ENCODE measurements at regions not wholly inside any gene's neighbourhood (a gene's known extent, or its start where the extent isn't known, plus 50 kb on each side); places are given as distances from the start of the nearest gene placed in this dataset.
A peak's percentile ranks its signal among the peaks of the same experiment; 100 is the strongest.

DNA sequence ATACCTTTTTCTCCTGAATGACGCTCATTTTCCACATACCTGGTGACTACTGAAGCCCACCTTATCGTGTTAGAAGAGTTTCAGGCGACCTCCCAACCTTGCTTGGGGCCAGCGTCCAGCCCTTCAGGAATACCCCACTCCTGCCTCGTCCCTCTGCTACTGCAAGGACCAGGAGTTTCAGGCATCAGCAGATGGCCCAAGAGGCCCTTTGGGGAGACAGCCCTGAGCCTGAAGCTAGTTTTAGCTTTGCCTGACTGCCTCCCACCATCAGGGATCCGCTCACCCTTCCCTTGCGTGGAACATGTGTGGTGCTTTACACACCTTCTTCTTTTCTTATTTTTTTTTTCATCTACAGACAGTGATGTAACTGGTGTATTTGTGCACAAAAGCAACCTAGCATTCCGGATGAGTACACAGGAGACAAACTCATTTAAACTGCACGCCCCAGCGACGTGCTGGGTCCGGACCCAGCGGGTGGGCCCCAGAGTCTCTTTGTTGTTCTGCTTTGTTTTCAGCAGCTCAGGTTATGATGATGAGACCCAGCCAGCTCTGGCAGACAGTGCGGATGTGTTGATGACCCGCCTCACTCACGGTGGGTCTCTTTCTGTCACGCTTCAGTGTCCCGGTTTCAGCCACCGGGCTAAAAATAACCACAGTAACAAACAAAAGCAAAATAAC is 242.4 kb downstream of the C16orf95 start:
- Mint-ChIP-seq H3K4me1 (no peaks in the 10 kb centered on the region), H3K27ac (no peak overlapping the region), H3K9me3 (peaks cover 0 to 6% (median 4%) of the 10 kb centered on the region in 6 donors), H3K36me3 (no peaks in the 10 kb centered on the region), H3K4me3 (no peak overlapping the region), H3K27me3 (ENCODE audit: low read depth in 3 of 3) (peaks cover 2 to 5% (median 3%) of the 10 kb centered on the region in 3 donors)
- DNase-seq = no peak

DNA sequence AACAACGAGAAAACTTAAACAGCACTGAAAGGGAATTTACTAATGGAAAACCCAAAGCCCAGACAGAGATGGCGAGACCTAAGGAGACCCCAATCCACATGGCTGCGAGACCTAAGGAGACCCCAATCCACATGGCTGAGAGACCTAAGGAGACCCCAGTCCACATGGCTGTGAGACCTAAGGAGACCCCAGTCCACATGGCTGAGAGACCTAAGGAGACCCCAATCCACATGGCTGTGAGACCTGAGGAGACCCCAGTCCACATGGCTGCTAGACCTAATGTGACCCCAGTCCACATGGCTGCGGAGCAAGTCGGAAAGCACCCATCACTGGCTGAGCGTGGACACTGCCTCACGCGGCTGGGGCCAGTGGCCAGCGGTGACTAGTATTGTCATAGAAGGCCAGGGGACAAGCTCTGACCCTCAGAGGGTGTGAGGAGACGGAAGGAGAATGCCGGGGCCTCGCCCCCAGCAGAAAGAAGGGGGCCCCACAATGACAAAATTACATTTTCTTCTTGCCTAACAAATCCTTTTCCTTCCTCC is 241.8 kb downstream of the C16orf95 start:
- Mint-ChIP-seq H3K27me3 (ENCODE audit: low read depth in 3 of 3) (peaks cover 2 to 5% (median 3%) of the 10 kb centered on the region in 3 donors), H3K9me3 (peaks cover 0 to 9% (median 7%) of the 10 kb centered on the region in 6 donors), H3K36me3 (no peaks in the 10 kb centered on the region), H3K4me3 (no peak overlapping the region), H3K27ac (no peak overlapping the region), H3K4me1 (no peaks in the 10 kb centered on the region)
- no peak for DNase-seq

GRCh38 chr16:87076331-87076949 is 240.8 kb downstream of the C16orf95 start:
- Mint-ChIP-seq H3K27ac (no peak overlapping the region), H3K36me3 (peaks cover 0 to 8% (median 4%) of the 10 kb centered on the region in 3 donors), H3K9me3 (peaks cover 10 to 19% (median 17%) of the 10 kb centered on the region in 6 donors), H3K4me3 (no peak overlapping the region), H3K4me1 (no peaks in the 10 kb centered on the region), H3K27me3 (ENCODE audit: low read depth in 3 of 3) (peaks cover 2 to 13% (median 4%) of the 10 kb centered on the region in 3 donors)
- DNase-seq = no peak

- DNase-seq = peak in 2 of 3 donors; percentile 2 to 17
- Mint-ChIP-seq H3K9me3 (peaks cover 16 to 25% (median 21%) of the 10 kb centered on the region in 6 donors), H3K4me1 (no peaks in the 10 kb centered on the region), H3K27me3 (ENCODE audit: low read depth in 3 of 3) (peaks cover 1 to 15% (median 6%) of the 10 kb centered on the region in 3 donors), H3K27ac (no peak overlapping the region), H3K4me3 (no peak overlapping the region), H3K36me3 (peaks cover 0 to 11% (median 4%) of the 10 kb centered on the region in 3 donors)
These were observed 240.0 kb downstream of the C16orf95 start for GRCh38 chr16:87076950-87077749.

DNA sequence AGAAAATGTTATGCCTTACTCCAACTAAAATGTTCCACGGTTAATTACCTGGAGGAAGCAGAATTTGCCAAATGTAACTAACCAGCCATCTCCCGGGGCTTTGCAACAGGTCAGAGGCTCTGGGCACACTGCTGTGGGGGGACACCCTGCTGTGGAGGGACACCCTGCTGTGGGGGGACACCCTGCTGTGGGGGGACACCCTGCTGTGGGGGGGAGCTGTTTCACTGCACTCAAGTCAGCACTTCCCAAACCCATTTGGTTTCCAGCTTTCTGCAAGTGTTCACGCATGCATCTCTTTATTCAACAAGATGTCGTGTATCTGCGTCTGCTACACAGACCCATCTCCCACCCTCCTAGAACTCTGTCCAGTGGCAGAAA is 239.5 kb downstream of the C16orf95 start:
- Mint-ChIP-seq H3K27me3 (ENCODE audit: low read depth in 3 of 3) (peaks cover 0 to 15% (median 6%) of the 10 kb centered on the region in 3 donors), H3K36me3 (peaks cover 0 to 11% (median 4%) of the 10 kb centered on the region in 3 donors), H3K4me1 (no peaks in the 10 kb centered on the region), H3K9me3 (peaks cover 17 to 25% (median 22%) of the 10 kb centered on the region in 6 donors), H3K4me3 (no peak overlapping the region), H3K27ac (no peak overlapping the region)
- DNase-seq = no peak

DNA sequence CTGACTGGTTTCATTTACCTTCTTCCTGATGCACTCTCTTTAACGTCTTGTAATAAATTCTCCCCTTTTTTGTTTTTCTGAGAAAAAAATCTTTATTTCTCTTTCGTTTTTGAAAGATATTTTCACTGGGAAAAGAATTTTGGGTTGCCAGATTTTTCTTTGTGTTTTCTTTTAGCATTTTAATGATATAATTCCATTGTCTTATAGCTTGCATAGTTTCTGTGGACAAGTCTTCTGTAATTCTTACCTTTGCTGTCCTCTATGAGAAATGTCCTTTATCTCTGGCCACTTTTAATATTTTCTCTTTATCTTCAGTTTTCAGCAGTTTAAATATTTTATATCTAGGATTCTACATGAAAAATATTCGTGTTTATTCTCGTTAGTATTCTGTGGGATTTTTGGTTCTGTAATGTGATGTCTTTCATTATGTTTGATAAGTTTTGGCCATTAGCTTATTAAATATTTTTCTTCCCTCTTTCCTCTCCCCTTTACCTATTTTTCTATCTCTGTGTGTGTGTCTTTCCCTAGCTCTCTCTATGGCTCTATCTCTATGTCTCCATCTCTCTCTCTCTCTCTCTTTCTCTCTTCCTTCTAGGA is 236.5 kb downstream of the C16orf95 start:
- H3K27ac Mint-ChIP-seq = no peak overlapping the region
- no peak for DNase-seq
- peaks cover 0 to 11% (median 4%) of the 10 kb centered on the region in 3 donors for H3K36me3 Mint-ChIP-seq
- peaks cover 0 to 19% (median 8%) of the 10 kb centered on the region in 3 donors for H3K27me3 Mint-ChIP-seq (ENCODE audit: low read depth in 3 of 3)
- peaks cover 17 to 29% (median 23%) of the 10 kb centered on the region in 6 donors for H3K9me3 Mint-ChIP-seq
- no peak overlapping the region for H3K4me3 Mint-ChIP-seq
- H3K4me1 Mint-ChIP-seq = no peaks in the 10 kb centered on the region

DNA sequence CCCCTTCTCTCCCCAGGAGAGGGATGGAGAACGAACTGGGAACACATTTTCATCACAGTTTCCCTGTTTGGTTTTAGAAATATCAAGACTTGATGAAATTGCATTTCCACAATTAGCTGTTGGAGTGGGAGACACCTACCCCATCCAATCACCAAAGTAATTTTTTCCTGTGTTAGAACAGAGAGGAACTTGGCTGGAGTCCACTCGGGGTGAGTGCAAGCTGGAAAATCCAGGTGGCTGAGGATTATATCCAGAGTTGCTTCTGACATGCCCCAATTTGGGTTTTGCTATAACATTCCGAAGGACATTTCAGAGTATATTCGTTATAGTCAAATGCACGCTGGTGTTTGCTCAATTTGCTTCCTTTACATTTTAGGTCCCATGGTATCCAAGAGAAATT is 231.8 kb downstream of the C16orf95 start:
- Mint-ChIP-seq H3K4me1 (no peaks in the 10 kb centered on the region), H3K9me3 (peaks cover 12 to 21% (median 17%) of the 10 kb centered on the region in 6 donors), H3K4me3 (no peak overlapping the region), H3K27ac (no peak overlapping the region), H3K27me3 (ENCODE audit: low read depth in 3 of 3) (peaks cover 3 to 16% (median 5%) of the 10 kb centered on the region in 3 donors), H3K36me3 (peaks cover 0 to 11% (median 4%) of the 10 kb centered on the region in 3 donors)
- DNase-seq = no peak

DNA sequence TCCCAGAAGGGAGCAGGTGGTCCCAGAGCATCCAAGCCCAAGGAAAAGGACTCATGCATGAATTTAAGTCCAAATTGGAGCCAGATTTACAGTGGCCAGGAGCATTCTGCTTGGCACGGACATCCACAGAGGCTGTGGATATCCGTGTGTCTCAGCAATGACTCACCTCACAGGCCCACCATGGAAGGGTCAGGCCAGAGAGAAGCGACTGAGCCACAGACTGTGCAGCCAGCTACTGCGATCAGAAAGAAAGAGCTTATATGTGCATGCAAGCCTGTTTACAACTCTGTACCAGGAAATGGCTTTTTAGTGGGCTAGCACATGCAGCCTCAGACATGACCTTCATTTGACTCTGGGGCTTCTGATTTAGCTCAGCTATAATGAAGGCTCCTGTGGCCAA is 231.0 kb downstream of the C16orf95 start:
- Mint-ChIP-seq H3K4me1 (no peaks in the 10 kb centered on the region), H3K9me3 (peaks cover 6 to 14% (median 10%) of the 10 kb centered on the region in 6 donors), H3K36me3 (peaks cover 0 to 5% (median 0%) of the 10 kb centered on the region in 3 donors), H3K4me3 (no peak overlapping the region), H3K27me3 (ENCODE audit: low read depth in 3 of 3) (peaks cover 3 to 9% (median 3%) of the 10 kb centered on the region in 3 donors), H3K27ac (no peak overlapping the region)
- DNase-seq = no peak

- Mint-ChIP-seq H3K9me3 (peaks cover 3 to 10% (median 6%) of the 10 kb centered on the region in 6 donors), H3K4me3 (no peak overlapping the region), H3K36me3 (peaks cover 0 to 2% (median 0%) of the 10 kb centered on the region in 3 donors), H3K4me1 (no peaks in the 10 kb centered on the region), H3K27me3 (ENCODE audit: low read depth in 3 of 3) (peaks cover 3 to 10% (median 3%) of the 10 kb centered on the region in 3 donors), H3K27ac (no peak overlapping the region)
- DNase-seq = no peak
These were observed 230.6 kb downstream of the C16orf95 start for GRCh38 chr16:87086575-87086974.

DNA sequence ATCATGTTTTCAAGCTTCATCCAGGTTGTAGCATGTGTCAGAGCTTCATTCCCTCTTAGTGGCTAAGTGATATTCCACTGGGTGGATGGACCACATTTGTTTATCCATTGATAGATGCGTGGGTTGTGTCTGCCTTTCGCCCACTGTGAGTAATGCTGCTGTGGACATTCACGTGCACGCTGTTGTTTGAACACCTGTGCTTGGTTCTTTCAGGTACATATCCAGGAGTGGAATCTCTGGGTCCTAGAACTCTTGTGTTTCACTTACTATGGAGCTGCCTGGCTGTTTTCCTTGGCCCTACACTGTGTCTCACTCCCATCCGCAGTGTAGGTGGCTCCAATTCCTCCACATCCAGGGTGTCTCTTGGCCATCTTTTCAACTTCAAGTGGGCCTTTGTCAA is 224.2 kb downstream of the C16orf95 start:
- Mint-ChIP-seq H3K36me3 (no peaks in the 10 kb centered on the region), H3K27me3 (ENCODE audit: low read depth in 3 of 3) (peaks cover 0 to 13% (median 4%) of the 10 kb centered on the region in 3 donors), H3K9me3 (no peaks in the 10 kb centered on the region), H3K4me3 (no peak overlapping the region), H3K4me1 (no peaks in the 10 kb centered on the region), H3K27ac (no peak overlapping the region)
- DNase-seq = no peak

GRCh38 chr16:87093804-87094555 is 223.2 kb downstream of the C16orf95 start:
- Mint-ChIP-seq H3K36me3 (no peaks in the 10 kb centered on the region), H3K27me3 (ENCODE audit: low read depth in 3 of 3) (peaks cover 0 to 12% (median 4%) of the 10 kb centered on the region in 3 donors), H3K27ac (no peak overlapping the region), H3K4me1 (no peaks in the 10 kb centered on the region), H3K9me3 (no peaks in the 10 kb centered on the region), H3K4me3 (no peak overlapping the region)
- no peak for DNase-seq

- H3K36me3 Mint-ChIP-seq = no peaks in the 10 kb centered on the region
- no peak overlapping the region for H3K27ac Mint-ChIP-seq
- H3K27me3 Mint-ChIP-seq (ENCODE audit: low read depth in 3 of 3) = peaks cover 2 to 10% (median 4%) of the 10 kb centered on the region in 3 donors
- H3K4me1 Mint-ChIP-seq = no peaks in the 10 kb centered on the region
- H3K4me3 Mint-ChIP-seq = no peak overlapping the region
- no peaks in the 10 kb centered on the region for H3K9me3 Mint-ChIP-seq
- no peak for DNase-seq
These were observed 222.7 kb downstream of the C16orf95 start for GRCh38 chr16:87094556-87094865.

- no peak for DNase-seq
- no peak overlapping the region for H3K4me3 Mint-ChIP-seq
- no peak overlapping the region for H3K27ac Mint-ChIP-seq
- H3K4me1 Mint-ChIP-seq = no peaks in the 10 kb centered on the region
- no peaks in the 10 kb centered on the region for H3K9me3 Mint-ChIP-seq
- H3K36me3 Mint-ChIP-seq = no peaks in the 10 kb centered on the region
- H3K27me3 Mint-ChIP-seq (ENCODE audit: low read depth in 3 of 3) = peaks cover 2 to 10% (median 4%) of the 10 kb centered on the region in 3 donors
These were observed 221.9 kb downstream of the C16orf95 start for GRCh38 chr16:87095271-87095670.

All from immature natural killer cell (primary cell).